Suprapubic skin (tissue), 3 donors: ENCODE measurements at regions not wholly inside any gene's neighbourhood (a gene's known extent, or its start where the extent isn't known, plus 50 kb on each side); places are given as distances from the start of the nearest gene placed in this dataset.

ENCODE experiments used
- POLR2A ChIP-seq, 2 donors: fragments of 450-650 bp; IDR thresholded peaks; one replicate each; pipeline ENCODE4 v1.6.1; 2017; ENCODE audit warnings: antibody characterized with exemption in 2 of 2, mild to moderate bottlenecking in 2 of 2, moderate library complexity in 2 of 2
- TF ChIP-seq, protein P1 (sequence below), 2 donors: fragments of 200-600 bp in 1 of 2; fragments of 450-650 bp in 1 of 2; sonication (generic) in 1 of 2; IDR thresholded peaks; one replicate each; pipeline ENCODE4 v1.5.1; 2016 to 2019; ENCODE audit warnings: antibody characterized with exemption in 2 of 2, mild to moderate bottlenecking in 1 of 2, moderate library complexity in 1 of 2

- TF ChIP-seq, protein P1, sequence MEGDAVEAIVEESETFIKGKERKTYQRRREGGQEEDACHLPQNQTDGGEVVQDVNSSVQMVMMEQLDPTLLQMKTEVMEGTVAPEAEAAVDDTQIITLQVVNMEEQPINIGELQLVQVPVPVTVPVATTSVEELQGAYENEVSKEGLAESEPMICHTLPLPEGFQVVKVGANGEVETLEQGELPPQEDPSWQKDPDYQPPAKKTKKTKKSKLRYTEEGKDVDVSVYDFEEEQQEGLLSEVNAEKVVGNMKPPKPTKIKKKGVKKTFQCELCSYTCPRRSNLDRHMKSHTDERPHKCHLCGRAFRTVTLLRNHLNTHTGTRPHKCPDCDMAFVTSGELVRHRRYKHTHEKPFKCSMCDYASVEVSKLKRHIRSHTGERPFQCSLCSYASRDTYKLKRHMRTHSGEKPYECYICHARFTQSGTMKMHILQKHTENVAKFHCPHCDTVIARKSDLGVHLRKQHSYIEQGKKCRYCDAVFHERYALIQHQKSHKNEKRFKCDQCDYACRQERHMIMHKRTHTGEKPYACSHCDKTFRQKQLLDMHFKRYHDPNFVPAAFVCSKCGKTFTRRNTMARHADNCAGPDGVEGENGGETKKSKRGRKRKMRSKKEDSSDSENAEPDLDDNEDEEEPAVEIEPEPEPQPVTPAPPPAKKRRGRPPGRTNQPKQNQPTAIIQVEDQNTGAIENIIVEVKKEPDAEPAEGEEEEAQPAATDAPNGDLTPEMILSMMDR (IDR thresholded peaks at IDR 0.05): no peak
- TF ChIP-seq POLR2A (IDR thresholded peaks at IDR 0.05): no peak
These were observed 325.0 kb downstream of the OXSM start for GRCh38 chr3:26114851-26115250.
